ENCODE measurements at regions not wholly inside any gene's neighbourhood (a gene's known extent, or its start where the extent isn't known, plus 50 kb on each side); places are given as distances from the start of the nearest gene placed in this dataset.

GRCh38 chr1:25064465-25065240 is 134.6 kb upstream of the RUNX3 start:
- H3K27me3 Mint-ChIP-seq (ENCODE audit: low read depth): no peaks in the 10 kb centered on the region
- peak; percentile 41 to 46 for DNase-seq
- no peaks in the 10 kb centered on the region for H3K36me3 Mint-ChIP-seq (ENCODE audit: insufficient read depth in 2 of 2)
- H3K9me3 Mint-ChIP-seq: no peaks in the 10 kb centered on the region
- H3K4me3 Mint-ChIP-seq: peak overlapping the region in 1 of 2 donors; percentile 27
- peaks cover 21% of the 10 kb centered on the region for H3K4me1 Mint-ChIP-seq (ENCODE audit: low read depth)
- peak; percentile 74 to 76 for ATAC-seq (replicated peaks in 1 of 2)
- H3K27ac Mint-ChIP-seq: no peak overlapping the region

- no peak overlapping the region for H3K4me3 Mint-ChIP-seq
- H3K36me3 Mint-ChIP-seq (ENCODE audit: insufficient read depth in 2 of 2): no peaks in the 10 kb centered on the region
- no peak for ATAC-seq (replicated peaks in 1 of 2)
- H3K4me1 Mint-ChIP-seq (ENCODE audit: low read depth): peaks cover 21% of the 10 kb centered on the region
- no peak overlapping the region for H3K27ac Mint-ChIP-seq
- H3K27me3 Mint-ChIP-seq (ENCODE audit: low read depth): no peaks in the 10 kb centered on the region
- H3K9me3 Mint-ChIP-seq: no peaks in the 10 kb centered on the region
- DNase-seq: no peak
Measured at GRCh38 chr1:25063591-25064416, 133.7 kb upstream of the RUNX3 start.

DNA sequence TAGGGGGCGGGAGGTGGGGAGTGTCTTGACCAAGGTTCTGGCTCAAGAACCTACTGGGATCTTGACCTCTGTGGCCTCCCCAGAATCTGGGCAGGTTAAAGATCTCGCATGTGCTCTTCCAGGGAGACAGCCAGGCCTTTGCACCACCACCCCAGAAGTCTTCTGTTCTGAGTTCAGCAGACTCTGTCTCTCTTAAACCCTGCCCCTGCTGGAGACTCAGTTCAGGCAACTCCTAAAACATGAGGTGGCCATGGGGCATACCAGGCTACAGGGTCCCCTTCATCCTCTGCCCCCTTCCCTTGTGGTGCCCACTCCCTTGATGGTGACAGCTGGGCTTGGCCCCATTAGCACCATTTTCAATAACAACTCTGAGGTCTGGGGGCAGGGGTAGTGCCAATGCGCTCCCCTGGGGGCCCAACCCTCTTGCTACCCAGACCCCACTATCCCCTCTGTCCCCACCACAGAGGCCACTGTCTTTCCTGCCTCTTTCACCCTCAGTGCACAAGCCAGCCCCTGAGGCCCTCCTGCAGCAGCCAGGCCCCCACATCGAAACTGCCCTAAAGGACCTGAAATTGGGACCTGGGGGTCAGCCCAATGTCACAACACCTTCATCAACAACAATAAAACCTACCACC is 132.7 kb upstream of the RUNX3 start:
- Mint-ChIP-seq H3K9me3 (no peaks in the 10 kb centered on the region), H3K4me3 (no peak overlapping the region), H3K27me3 (ENCODE audit: low read depth) (no peaks in the 10 kb centered on the region), H3K27ac (no peak overlapping the region), H3K4me1 (ENCODE audit: low read depth) (peaks cover 21% of the 10 kb centered on the region), H3K36me3 (ENCODE audit: insufficient read depth in 2 of 2) (no peaks in the 10 kb centered on the region)
- no peak for DNase-seq
- no peak for ATAC-seq (replicated peaks in 1 of 2)

GRCh38 chr1:25061261-25061995 is 131.4 kb upstream of the RUNX3 start:
- no peaks in the 10 kb centered on the region for H3K9me3 Mint-ChIP-seq
- ATAC-seq (replicated peaks in 1 of 2) (no peak), DNase-seq (no peak)
- no peak overlapping the region for H3K27ac Mint-ChIP-seq
- no peak overlapping the region for H3K4me3 Mint-ChIP-seq
- H3K27me3 Mint-ChIP-seq (ENCODE audit: low read depth): no peaks in the 10 kb centered on the region
- H3K4me1 Mint-ChIP-seq (ENCODE audit: low read depth): peaks cover 21% of the 10 kb centered on the region
- no peaks in the 10 kb centered on the region for H3K36me3 Mint-ChIP-seq (ENCODE audit: insufficient read depth in 2 of 2)

- no peaks in the 10 kb centered on the region for H3K36me3 Mint-ChIP-seq (ENCODE audit: insufficient read depth in 2 of 2)
- no peaks in the 10 kb centered on the region for H3K9me3 Mint-ChIP-seq
- H3K27ac Mint-ChIP-seq: no peak overlapping the region
- H3K4me3 Mint-ChIP-seq: no peak overlapping the region
- no peak for DNase-seq
- H3K27me3 Mint-ChIP-seq (ENCODE audit: low read depth): peaks cover 35% of the 10 kb centered on the region
- ATAC-seq (replicated peaks in 1 of 2): no peak
- H3K4me1 Mint-ChIP-seq (ENCODE audit: low read depth): no peaks in the 10 kb centered on the region
Measured at GRCh38 chr1:25057188-25057587, 127.1 kb upstream of the RUNX3 start.

DNA sequence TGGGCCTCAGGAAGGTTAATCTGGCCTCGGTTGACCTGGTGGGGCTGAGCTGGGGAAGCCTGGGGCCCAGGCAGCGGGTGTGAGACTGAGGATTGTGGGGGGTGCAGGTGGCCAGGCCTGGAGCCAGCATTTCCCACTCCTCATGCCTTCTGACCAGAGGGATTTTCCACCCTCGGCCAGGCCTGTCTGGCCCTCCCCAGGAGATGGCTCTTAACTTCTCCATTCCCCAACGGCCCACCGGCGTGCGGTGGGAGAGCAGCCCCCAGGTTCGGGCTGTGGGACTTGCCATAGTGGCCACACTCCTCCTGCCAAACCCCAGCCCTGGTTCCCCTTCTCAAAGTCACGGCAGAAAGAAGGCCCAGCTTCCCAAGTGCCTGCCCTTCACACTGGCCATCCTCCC is 126.5 kb upstream of the RUNX3 start:
- DNase-seq: no peak
- H3K4me3 Mint-ChIP-seq: no peak overlapping the region
- peaks cover 35% of the 10 kb centered on the region for H3K27me3 Mint-ChIP-seq (ENCODE audit: low read depth)
- H3K9me3 Mint-ChIP-seq: no peaks in the 10 kb centered on the region
- no peaks in the 10 kb centered on the region for H3K4me1 Mint-ChIP-seq (ENCODE audit: low read depth)
- no peak overlapping the region for H3K27ac Mint-ChIP-seq
- H3K36me3 Mint-ChIP-seq (ENCODE audit: insufficient read depth in 2 of 2): no peaks in the 10 kb centered on the region
- ATAC-seq (replicated peaks in 1 of 2): no peak

DNA sequence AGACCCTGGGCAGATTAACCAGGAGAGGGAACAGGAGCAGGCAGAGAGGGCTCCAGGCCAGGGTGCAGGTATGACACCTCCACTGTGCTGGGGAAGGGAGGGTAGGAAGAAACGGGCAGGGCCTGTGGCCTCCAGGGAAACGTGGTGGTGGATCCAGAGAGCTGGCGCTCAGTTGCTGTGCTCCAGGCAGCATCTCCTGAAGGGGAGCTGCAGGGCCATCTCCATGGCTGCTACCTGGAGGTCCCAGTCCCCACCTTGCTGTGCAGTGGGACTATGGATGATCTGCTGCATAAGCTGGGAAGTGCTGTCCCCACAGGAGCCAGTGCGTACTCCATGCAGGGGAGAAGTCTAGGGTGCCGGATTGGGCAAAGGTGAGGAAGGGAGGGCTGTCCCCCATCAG is 125.9 kb upstream of the RUNX3 start:
- H3K27me3 Mint-ChIP-seq (ENCODE audit: low read depth): peaks cover 40% of the 10 kb centered on the region
- H3K9me3 Mint-ChIP-seq: no peaks in the 10 kb centered on the region
- H3K4me1 Mint-ChIP-seq (ENCODE audit: low read depth): no peaks in the 10 kb centered on the region
- H3K27ac Mint-ChIP-seq: no peak overlapping the region
- H3K36me3 Mint-ChIP-seq (ENCODE audit: insufficient read depth in 2 of 2): no peaks in the 10 kb centered on the region
- no peak overlapping the region for H3K4me3 Mint-ChIP-seq
- ATAC-seq (replicated peaks in 1 of 2) (no peak), DNase-seq (no peak)

DNA sequence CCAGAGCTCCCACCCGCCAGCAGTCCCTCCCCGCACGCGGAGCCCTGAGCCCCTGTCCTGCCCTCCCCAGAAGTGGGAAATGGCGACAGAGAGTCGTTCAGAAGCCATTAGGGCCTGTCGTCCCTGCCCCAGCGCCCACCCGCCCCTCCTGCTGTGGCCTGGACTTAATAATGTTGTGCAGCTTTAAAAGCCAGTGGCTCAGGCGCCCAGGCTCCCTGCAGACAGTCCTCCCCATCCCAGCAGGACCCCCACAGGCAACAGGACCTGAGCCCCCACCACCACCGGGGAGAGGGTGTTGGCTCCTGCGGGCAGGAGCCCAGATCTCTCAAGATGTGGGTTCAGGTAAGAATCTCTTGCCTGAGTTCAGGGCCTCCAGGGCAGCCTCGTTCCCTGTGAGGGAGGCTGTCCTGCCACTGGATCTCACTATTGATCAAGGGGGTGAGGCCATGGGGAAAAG is 125.3 kb upstream of the RUNX3 start:
- DNase-seq: no peak
- H3K4me3 Mint-ChIP-seq: no peak overlapping the region
- peaks cover 45% of the 10 kb centered on the region for H3K27me3 Mint-ChIP-seq (ENCODE audit: low read depth)
- H3K4me1 Mint-ChIP-seq (ENCODE audit: low read depth): no peaks in the 10 kb centered on the region
- no peak overlapping the region for H3K27ac Mint-ChIP-seq
- H3K9me3 Mint-ChIP-seq: no peaks in the 10 kb centered on the region
- no peak for ATAC-seq (replicated peaks in 1 of 2)
- H3K36me3 Mint-ChIP-seq (ENCODE audit: insufficient read depth in 2 of 2): no peaks in the 10 kb centered on the region

- ATAC-seq (replicated peaks in 1 of 2): no peak
- H3K9me3 Mint-ChIP-seq: no peaks in the 10 kb centered on the region
- H3K27ac Mint-ChIP-seq: no peak overlapping the region
- H3K36me3 Mint-ChIP-seq (ENCODE audit: insufficient read depth in 2 of 2): no peaks in the 10 kb centered on the region
- peaks cover 45% of the 10 kb centered on the region for H3K27me3 Mint-ChIP-seq (ENCODE audit: low read depth)
- H3K4me1 Mint-ChIP-seq (ENCODE audit: low read depth): no peaks in the 10 kb centered on the region
- no peak overlapping the region for H3K4me3 Mint-ChIP-seq
- no peak for DNase-seq
Measured at GRCh38 chr1:25054526-25055323, 124.6 kb upstream of the RUNX3 start.

DNA sequence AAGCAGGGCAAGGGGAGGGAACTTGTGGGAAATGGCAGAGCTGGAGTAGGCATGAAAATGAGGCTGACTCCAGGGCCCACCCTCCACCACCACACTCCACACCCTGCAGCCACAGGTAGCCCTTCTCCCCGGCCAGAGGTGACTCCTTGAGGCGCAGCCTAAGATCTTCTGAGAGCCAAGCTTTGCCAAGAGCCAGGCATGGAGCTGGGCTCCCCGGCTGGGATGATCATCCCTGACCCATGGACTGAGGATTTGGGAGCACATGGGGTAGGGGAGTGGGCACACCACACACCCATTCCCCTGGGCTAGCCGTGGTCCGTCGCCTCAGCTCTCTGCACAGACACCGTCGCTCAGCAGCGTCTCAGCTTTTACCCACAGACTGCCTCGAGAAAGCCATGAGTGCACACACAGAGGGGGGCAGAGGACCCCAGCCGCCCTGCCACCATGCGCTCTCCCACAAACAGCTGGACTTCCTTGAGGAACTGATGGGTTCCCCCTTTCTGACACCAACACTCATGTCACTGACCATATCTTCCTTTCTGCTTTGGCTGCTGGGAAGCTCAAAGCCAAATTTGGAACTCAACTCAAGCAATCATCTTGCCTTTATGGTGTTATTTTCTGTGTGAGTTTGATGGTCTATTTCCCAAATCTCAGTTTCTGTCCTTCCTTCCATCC is 123.6 kb upstream of the RUNX3 start:
- ATAC-seq (replicated peaks in 1 of 2) (no peak), DNase-seq (no peak)
- Mint-ChIP-seq H3K4me3 (no peak overlapping the region), H3K9me3 (no peaks in the 10 kb centered on the region), H3K4me1 (ENCODE audit: low read depth) (no peaks in the 10 kb centered on the region), H3K27me3 (ENCODE audit: low read depth) (peaks cover 45% of the 10 kb centered on the region), H3K27ac (no peak overlapping the region), H3K36me3 (ENCODE audit: insufficient read depth in 2 of 2) (no peaks in the 10 kb centered on the region)

DNA sequence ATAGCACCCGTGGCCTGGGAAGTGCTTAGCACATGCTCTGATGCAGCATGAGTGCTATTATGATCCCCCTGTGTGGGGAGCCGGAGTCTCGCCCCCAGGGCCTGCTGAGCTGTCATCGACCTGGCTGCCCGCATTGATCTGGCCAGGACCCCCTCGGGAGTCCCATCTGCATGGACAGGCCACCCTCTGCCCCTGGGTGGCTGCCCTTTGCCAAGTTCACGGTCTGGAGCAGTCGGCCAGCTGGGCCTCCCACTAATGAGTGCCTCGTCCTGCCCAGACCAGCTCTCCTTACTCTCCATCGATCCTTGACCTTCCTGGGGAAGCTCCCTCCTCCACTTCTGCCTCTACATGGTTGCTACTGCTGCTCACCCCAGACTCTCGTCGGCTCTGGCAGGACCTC is 121.8 kb upstream of the RUNX3 start:
- Mint-ChIP-seq H3K27ac (no peak overlapping the region), H3K4me1 (ENCODE audit: low read depth) (no peaks in the 10 kb centered on the region), H3K27me3 (ENCODE audit: low read depth) (peaks cover 45% of the 10 kb centered on the region), H3K9me3 (no peaks in the 10 kb centered on the region), H3K36me3 (ENCODE audit: insufficient read depth in 2 of 2) (no peaks in the 10 kb centered on the region), H3K4me3 (no peak overlapping the region)
- no peak for DNase-seq
- ATAC-seq (replicated peaks in 1 of 2): no peak

DNA sequence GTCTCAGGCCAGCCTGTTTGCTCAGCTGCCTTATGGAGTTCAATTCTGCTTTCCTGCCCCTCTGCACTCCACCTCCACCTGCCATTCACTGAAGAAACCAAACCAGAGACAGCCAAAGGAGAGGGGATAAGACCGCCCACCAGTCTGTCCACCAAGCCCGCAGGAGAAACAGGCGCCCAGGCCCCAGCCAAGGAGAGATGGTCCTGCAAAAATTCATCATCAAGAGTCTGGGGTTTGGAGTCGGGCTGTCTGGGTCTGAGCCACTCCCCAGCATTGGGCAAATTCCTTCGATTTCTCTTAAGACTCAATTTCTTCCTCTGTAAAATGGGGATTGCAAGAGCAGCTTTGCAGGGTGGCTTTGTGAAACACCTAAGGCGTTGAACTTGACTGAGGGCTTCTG is 121.4 kb upstream of the RUNX3 start:
- no peak overlapping the region for H3K4me3 Mint-ChIP-seq
- DNase-seq (no peak), ATAC-seq (replicated peaks in 1 of 2) (no peak)
- no peak overlapping the region for H3K27ac Mint-ChIP-seq
- no peaks in the 10 kb centered on the region for H3K36me3 Mint-ChIP-seq (ENCODE audit: insufficient read depth in 2 of 2)
- H3K4me1 Mint-ChIP-seq (ENCODE audit: low read depth): no peaks in the 10 kb centered on the region
- peaks cover 45% of the 10 kb centered on the region for H3K27me3 Mint-ChIP-seq (ENCODE audit: low read depth)
- H3K9me3 Mint-ChIP-seq: no peaks in the 10 kb centered on the region
